HUDEP-2 (cell line): ENCODE measurements at regions not wholly inside any gene's neighbourhood (a gene's known extent, or its start where the extent isn't known, plus 50 kb on each side); places are given as distances from the start of the nearest gene placed in this dataset.
"Not testable (repeated sequence)": the region's sequence is repeated elsewhere in the genome, so short reads cannot be mapped to it uniquely, and the experiment has no call there.

ENCODE experiments used
- DNase-seq, 76 experiments: peaks; one replicate each; lab custom pipeline; 2025; ENCODE audit not compliant: unreplicated experiment in 76 of 76; lab: John Stamatoyannopoulos, UW

DNA sequence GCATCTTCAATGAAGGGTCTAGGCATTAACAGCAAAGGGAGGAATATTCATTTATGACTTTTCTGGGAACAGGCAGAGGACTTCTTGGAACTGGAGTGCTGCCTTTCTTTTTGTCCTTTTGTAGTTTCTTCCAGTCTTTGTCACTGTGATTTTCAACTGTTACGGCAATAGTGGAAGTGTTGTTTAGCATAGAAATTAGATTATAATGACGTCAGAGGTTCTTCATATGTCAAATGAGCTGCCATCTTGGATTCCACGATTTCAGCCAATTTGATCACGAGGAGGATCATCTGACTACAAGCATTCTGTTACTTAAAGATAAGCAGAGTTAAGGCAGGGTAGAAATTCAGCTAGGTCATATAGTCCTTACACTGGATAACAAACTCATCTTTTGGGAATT lies 239.0 kb downstream of the NEBL start:
- no peak for DNase-seq

DNA sequence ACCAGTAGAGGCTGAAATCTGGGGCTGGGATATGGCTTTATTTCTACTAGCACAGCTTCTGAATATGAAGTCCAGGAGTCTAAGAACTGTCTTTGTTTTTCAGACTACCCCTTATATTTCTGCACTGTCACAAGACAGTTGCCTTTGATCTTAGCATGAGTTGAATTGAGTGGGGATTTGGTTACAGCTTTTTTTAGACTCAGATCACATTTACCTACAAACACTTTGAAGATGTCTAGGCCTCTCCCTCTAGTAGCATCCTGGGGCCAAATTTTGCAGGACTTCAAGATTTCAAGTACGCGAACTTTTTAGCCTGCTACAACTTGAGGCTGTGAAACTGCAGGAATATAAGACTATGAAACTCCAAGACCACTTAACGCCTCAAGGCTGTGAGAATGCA lies 240.2 kb downstream of the NEBL start:
- DNase-seq, result no peak

DNA sequence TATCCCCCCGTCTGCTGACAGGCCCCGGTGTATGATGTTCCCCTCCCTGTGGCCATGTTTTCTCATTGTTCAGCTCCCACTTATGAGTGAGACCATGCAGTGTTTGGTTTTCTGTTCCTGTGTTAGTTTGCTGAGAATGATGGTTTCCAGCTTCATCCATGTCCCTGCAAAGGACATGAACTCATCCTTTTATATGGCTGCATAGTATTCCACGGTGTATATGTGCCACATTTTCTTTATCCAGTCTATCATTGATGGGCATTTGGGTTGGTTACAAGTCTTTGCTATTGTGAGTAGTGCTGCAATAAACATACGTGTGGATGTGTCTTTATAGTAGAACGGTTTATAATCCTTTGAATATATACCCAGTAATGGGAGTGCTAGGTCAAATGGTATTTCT lies 244.7 kb downstream of the NEBL start:
- DNase-seq, result not testable (repeated sequence)

DNA sequence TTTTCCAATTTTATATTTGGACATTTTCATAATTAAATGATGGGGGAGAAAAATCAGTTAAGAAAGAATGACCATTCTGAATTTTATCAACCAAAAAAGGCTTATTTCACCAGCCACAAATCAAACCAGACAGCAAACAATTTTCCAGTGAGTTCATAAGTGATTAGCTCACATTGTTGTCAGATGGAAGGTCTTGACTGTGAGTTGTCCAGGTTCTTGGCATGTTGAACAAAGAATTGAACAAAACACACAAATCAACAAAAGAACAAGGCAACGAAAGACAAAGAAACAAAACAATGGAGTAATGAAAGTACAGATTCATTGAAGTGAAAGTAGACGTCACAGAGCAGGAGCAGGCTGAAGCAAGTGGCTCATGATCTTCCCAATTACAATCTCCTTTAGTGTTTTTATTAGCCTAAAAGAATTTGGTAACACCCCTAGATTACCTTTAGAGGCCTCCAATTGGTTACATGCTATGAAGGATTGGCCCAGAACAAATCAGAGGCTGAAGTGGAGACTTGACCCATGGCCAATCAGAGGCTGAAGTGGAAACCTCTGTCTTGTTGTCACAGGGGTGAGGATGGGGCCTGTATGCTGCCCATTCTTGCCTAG lies 248.7 kb downstream of the NEBL start:
- no peak for DNase-seq

DNA sequence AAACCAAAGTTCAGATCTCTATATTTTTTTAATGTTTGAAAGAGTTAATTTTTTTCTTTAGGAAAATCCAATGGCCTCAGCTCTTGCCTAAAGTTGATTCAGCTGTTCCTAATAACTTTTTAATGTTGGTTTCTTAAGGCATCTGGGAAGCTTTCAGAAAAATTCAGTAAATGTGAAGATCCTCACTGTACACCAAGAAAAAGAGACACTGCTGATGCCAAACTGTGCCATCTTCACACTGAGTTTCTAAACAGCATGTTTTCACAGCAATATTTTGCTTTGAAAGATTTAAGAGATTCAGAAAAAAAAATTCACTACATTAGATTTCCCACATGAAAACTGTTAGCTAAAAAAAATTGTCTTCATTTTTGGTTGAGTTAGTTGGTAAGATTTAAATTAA lies 249.4 kb downstream of the NEBL start:
- DNase-seq, result no peak

DNA sequence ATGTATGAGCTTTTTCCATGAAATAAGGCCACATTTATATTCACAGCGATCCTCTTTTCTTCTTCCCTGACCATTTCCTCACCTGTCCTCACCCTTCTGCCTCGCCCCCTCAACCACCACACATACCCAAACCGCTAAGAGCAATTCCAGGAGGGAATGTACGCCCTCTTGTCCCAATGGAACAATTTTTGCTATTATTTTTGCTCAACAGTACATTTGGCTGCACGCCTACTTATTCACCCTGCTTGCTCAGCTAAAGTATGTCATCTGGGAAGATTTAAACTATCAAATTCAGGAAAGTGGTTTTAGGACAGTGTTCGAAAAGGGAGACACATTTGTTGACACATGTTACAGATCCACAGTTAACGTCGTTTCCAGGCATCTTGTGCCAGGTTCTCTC lies 252.7 kb downstream of the NEBL start:
- no peak for DNase-seq

DNA sequence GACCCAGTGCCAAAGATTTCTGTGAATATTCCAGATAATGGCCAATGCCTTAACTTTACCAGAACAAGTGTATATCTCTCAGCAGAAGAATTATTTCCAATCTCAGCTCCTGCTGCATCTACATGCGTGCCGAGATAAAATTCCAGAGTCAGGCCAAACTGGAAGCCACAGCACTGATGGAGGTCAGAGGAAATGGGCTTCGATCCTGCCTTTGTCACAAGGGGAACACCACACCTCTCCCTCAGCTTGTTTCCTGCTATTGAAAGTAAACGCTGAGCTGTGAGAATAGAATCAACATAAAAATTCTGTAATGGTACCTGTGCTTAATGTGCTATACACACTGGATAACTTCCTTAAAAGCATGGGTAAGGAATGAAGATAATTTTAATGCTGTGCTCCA lies 255.5 kb downstream of the NEBL start:
- no peak for DNase-seq

DNA sequence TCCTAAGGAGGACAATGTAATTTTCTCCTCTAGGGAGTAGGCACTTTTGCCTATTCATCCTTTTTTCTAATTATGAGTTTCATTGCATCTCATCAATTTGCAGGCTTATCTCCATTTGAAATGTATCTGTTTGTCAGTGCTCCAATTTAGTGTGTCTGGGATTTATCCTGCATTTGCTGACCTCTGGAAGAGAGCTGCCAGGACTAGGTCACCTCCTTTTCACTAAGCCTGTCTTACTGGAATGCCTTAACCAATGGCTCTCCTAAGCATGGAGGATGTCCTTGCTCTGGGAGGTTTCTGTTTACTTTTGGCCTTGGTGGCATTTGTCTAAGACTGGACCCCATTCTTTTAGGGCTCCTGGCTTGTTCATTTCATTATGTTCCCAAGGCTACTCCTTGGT lies 261.5 kb downstream of the NEBL start:
- no peak for DNase-seq

DNA sequence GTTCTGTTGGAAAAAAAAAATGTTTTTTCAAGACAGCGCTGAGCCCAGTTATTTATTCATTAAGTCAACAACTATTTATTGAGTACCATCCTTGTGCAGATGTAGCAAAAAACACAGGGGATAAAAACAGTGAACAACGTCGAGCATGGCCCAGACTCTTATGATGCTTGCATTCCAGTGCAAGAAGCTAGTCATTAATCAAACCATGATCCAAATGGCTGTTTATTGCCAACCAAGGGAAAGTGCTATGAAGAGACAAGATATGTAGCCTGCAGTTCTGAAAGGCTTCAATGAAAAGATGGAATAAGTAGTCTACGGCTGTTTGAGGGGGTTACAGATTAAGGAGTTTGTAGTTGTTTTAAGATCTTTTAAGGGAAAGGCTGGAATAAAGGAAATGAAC lies 262.3 kb downstream of the NEBL start:
- no peak for DNase-seq

DNA sequence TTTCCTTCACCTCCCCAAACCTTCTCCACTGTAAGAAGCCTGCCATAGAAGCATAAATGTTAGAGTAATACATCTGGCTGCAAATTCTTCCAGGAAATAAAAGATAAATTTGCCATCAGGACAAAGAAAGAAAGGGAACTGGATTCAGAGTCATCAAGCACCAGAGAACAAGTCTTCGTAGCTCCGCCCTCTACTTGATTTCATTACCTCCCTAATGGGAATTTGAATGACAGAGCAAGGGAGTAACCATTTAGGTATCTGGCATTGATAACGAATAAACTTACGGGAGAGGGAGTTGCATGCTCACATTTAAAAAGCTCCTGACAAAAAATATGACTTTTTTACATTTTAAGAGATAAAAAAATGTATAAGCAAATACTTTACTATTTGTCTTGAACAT lies 263.4 kb downstream of the NEBL start:
- no peak for DNase-seq

DNA sequence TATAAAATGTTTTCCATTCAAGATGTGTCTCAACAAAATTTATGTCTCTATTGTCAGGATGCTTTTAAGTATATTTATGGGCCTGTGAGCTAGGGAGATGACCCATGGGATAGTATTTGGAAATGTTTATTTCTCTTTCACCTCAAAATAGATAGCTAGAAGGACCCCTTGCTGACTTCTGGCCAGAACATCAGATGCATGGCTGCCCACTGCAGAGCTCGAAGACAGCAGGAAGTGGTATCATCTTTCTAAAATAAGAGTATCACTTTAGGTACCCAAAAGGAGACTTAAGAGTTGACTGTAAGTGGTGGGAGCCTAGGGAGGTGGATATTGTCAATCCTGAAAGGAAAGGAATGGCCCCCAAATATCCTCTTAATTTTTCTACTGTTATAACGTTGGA lies 264.4 kb downstream of the NEBL start:
- DNase-seq, result no peak

DNA sequence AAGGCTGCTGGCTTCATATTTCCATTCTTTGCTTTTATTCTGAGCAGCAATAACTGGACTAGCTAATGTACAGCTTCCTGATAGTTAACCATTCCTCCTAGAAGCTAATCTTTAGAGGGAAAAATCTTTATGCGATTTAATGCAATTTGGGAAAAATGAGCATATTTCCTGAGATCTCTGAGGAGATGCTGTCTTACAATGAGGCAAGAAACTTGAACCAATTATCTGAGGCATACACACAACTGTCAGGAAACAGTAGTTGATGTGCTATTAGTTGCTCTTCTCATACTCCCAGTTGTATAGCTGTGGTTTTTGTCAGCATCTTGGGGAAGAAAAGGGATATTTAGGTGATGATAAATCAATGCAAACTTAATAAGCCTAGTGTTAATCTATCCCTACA lies 265.9 kb downstream of the NEBL start:
- DNase-seq, result no peak

DNA sequence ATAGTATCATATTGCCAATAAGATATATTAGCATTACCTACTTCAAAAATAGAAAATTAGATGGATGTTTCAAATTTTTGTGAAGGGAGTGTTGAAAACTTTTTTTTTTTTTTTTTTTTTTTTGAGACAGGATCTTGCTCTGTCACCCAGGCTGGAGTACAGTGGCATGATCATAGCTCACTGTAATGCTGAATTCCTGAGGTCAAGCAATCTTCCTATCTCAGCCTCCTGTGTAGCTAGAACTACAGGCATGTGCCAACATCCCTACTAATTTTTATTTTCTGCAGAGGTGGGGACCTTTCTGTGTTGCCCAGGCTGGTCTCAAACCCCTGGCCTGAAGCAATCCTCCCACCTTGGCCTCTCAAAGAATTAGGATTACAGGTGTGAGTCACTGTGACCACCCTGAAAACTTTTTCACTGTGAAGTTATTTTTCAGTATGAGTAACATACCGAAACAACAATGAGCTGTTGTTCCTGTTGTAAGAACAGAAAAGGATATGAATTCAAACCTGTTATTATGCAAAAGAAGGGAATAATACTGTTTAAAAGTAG lies 266.9 kb downstream of the NEBL start:
- no peak for DNase-seq

DNA sequence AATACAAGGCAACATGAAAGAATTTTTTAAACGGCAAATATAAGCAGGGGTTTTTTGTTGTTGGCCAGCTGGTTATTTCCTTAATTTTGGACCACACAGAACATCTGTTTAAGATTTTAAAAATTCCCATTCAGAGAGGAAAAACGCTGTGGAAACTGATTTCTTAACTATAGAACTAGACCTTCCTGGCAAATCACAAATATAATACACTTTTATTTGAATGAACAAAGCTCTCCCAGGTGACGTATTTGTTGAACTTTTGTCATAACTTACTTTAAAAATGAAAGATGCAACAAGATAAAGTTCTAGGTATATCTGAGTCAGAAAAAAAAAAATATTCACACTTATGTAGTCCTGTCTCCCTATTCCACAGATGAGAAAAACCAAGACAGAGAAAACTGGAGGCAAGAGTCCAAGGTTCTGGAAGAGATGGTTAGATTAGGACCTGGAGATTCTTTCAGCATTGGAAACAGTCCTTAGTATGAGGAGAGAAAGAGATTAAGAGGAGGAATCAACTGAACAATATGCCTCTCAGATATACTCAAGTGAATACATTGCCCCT lies 269.1 kb downstream of the NEBL start:
- DNase-seq, result no peak

DNA sequence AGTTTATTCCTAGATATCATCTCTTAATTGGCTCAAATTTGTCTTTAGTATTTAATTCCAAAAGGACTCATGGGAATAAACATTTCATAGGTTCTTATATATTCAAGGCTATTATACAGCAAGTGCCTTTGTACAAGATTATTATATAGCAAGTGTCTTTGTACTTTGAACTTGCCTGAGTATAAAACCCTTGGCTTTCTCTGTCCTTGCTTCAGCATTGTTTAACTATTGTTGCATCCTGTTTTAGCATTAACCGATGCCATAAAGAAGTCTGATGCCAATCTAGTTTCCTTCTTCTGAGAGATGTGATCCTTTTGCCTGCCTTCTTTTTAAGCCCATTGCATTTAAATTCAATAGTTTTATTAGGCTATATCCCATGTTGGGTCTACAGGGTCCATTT lies 270.0 kb downstream of the NEBL start:
- no peak for DNase-seq

DNA sequence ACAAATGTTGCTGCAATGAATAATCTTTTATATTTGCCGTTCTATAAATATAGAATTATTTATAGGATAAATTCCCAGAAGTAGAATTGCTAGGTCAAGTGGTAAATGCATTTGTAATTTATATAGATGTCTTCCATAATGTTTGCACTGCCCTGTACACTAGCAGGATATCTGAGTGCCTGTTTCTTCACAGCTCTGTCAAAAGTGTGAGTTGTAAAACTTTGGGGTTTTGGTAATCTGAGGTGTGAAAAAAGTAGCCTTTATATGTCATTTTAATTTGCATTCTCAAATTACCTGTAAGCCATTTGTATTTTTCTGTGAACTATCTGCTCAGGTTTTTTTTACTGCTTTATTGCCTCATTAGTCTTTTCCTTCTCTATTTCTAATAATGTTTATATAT lies 271.2 kb downstream of the NEBL start:
- no peak for DNase-seq

DNA sequence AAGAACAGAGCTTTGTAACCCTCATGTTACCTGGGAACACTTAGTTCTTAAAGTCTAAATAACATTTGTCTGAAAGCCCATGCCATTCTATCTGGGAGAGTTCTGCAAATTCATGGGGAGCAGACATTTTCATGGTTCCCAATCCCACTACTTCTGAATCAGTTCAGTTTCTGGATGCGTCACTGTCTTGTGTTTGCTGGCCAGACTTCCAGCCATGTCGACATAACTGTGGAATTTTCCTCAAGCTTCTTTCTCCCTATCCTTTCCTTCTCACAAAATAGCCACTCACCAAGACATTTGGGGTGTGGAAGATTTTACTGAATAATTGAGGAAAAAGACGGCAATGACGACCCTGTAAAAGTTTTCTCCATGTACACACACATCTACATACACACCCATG lies 272.5 kb downstream of the NEBL start:
- DNase-seq, result no peak

DNA sequence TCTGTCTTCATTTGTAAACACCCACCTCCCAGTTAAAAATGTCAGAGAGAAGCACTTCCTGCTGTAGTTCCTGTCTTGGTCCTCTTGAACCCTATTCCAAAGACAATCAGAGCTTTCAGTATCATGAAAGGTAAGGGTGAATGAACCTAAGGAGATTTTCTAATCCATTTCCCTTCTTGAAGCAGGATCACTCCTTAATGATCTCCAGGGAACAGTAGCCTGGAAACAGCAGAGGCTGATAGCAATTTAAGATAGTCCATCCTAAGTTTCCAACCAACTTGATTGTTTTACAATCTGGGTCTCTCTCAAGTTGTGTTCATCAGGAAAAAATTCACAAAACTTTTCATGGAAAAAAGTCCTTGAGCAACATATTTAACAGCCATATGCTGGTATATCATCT lies 273.6 kb downstream of the NEBL start:
- DNase-seq, result no peak

DNA sequence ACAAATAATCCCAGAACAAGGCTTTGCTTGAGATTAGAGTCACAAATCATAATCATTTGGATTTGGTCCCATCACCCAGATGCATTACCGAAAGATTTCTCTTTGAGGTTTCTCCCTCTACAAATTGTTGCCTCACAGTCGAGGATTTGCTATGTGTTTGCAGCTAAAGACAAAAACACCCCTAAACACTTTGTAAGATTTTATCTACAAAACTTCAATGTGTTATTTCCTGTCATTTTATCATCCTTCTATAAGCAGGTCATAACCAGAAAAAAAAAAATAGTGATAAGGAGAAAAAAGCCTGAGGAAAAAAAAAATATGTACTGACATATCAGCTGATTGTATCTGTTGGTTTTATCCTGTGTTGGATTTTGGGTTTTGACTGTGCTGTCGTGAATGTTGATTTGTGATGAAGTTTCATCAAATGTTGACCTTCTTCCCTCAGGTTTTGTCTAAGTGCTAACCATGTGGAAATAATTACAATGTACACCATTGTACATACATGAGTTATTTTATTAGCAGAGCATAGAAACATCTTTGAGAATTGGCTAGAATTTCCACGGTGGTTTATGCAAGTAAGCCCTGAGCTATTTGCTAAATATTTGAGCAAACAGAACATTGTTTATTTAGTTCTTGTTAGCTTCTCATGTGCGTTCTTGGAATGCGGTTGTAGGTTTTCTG lies 274.4 kb downstream of the NEBL start:
- no peak for DNase-seq

DNA sequence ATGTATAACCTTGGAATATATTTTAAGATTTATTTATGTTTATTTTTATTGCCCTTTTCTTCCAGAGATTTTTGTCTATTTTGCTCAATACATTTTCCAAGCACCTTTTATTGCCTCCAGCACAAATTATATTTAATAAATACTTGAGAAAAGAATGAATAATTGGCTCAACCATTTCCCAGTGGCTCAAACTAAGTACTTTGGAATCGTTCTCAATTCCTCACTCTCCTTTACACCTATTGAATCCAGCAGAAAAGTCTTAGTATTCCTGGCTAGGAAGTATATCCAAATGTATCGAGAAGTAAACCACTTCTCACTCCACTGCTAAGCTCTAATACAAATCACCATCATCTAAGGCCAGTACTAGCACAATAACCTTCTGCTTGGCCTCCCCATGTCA lies 276.1 kb downstream of the NEBL start:
- DNase-seq, result no peak

DNA sequence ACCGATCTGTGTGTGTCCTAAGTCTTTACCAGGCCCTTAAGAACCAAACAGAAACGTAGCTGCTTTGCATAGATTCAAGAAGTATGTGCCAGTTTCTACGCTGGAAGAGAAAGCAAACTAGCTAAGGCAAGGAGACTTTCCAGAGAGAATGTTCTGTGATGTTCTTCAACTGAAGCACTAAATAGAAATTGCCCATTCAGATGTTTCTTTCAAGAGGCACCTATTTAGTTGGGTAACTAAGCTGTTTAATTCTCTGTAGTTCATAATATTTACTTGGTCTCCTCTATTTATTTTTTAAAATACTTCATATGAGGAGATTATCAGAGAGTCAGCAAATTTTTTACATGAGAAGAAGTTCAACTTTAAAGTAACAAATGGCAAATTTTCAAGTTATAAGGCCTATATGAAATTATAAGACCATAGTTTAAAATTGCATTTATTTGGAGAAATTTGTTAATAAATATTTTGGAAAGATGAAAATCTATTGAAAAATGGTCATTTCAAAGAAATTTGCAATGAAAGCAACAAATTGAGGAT lies 279.0 kb downstream of the NEBL start:
- no peak for DNase-seq
